Endothelial cell (in vitro differentiated cells): ENCODE measurements at regions not wholly inside any gene's neighbourhood (a gene's known extent, or its start where the extent isn't known, plus 50 kb on each side); places are given as distances from the start of the nearest gene placed in this dataset.

ENCODE experiments used
- DNase-seq: peaks from one replicate; pipeline ENCODE4 v3.0.0; 2021; ENCODE audit warnings: low spot score
- H3K27ac Mint-ChIP-seq: one replicate; pipeline ENCODE4 v1.8.0; 2021; ENCODE audit warnings: mixed read lengths, inconsistent platforms; ENCODE audit not compliant: unreplicated experiment
- H3K27me3 Mint-ChIP-seq: one replicate; pipeline ENCODE4 v1.8.0; 2021; ENCODE audit warnings: mild to moderate bottlenecking, moderate library complexity, mixed read lengths, inconsistent platforms; ENCODE audit not compliant: unreplicated experiment
- H3K36me3 Mint-ChIP-seq: one replicate; pipeline ENCODE4 v1.8.0; 2021; ENCODE audit warnings: mild to moderate bottlenecking, low read depth, mixed read lengths, inconsistent platforms; ENCODE audit not compliant: unreplicated experiment
- H3K4me1 Mint-ChIP-seq: one replicate; pipeline ENCODE4 v1.8.0; 2021; ENCODE audit warnings: mild to moderate bottlenecking, mixed read lengths, inconsistent platforms; ENCODE audit not compliant: unreplicated experiment
- H3K4me3 Mint-ChIP-seq: one replicate; pipeline ENCODE4 v1.8.0; 2021; ENCODE audit warnings: mild to moderate bottlenecking, mixed read lengths, inconsistent platforms; ENCODE audit not compliant: unreplicated experiment
- H3K9me3 Mint-ChIP-seq: one replicate; pipeline ENCODE4 v1.8.0; 2021; ENCODE audit warnings: mixed read lengths, inconsistent platforms; ENCODE audit not compliant: unreplicated experiment
- CTCF ChIP-seq: fragments of 200-600 bp; sonication (generic); IDR thresholded peaks from one replicate; pipeline ENCODE4 v1.5.0; 2021; ENCODE audit warnings: antibody characterized with exemption; ENCODE audit not compliant: unreplicated experiment

DNA sequence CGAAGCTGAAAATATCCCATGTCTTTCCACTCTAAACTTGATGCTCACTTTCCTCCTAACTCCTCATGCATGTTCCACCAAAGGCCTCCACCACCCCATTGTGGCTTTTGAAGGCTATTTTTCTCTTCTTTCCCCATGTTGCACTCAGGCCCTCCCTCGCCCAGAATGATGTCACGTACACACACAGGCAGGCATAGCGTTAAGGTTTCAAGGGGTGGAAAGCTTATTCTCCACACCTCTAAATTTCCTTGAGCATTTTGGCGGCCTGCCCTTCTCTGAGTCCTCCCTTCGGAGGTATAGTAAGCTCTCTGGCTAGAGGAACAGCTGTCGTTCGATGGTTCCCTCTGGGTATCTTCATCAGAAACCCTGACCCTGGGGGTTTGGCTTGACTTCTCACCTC is 673.5 kb downstream of the ACTL7B start:
- no peak overlapping the region for H3K27ac Mint-ChIP-seq
- H3K4me3 Mint-ChIP-seq, result no peak overlapping the region
- H3K27me3 Mint-ChIP-seq, result no peaks in the 10 kb centered on the region
- no peak for DNase-seq
- H3K4me1 Mint-ChIP-seq, result no peaks in the 10 kb centered on the region
- no peak for TF ChIP-seq CTCF
- no peaks in the 10 kb centered on the region for H3K36me3 Mint-ChIP-seq
- no peaks in the 10 kb centered on the region for H3K9me3 Mint-ChIP-seq

DNA sequence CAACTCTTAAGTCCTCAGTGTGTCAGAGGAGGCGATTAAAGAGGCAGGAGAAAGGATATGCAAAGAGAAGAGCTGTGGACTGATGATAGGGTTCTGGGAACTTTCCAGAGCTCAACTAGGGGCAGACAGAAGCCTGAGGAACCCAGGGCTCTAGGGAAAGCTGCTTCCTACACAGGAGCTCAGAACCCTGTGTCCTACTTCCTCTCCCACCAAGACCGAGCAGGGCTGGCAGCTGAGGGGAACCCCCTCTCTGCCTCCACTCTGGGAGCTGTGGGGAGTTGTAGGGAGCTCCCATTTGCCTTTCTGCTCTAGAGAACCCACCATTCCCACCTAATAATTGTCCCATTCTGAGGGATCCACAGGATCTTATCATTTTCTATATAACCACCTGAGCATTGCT is 674.3 kb downstream of the ACTL7B start:
- Mint-ChIP-seq H3K36me3 (no peaks in the 10 kb centered on the region), H3K27ac (no peak overlapping the region), H3K9me3 (no peaks in the 10 kb centered on the region), H3K4me3 (no peak overlapping the region), H3K27me3 (no peaks in the 10 kb centered on the region), H3K4me1 (no peaks in the 10 kb centered on the region)
- no peak for DNase-seq
- no peak for TF ChIP-seq CTCF

DNA sequence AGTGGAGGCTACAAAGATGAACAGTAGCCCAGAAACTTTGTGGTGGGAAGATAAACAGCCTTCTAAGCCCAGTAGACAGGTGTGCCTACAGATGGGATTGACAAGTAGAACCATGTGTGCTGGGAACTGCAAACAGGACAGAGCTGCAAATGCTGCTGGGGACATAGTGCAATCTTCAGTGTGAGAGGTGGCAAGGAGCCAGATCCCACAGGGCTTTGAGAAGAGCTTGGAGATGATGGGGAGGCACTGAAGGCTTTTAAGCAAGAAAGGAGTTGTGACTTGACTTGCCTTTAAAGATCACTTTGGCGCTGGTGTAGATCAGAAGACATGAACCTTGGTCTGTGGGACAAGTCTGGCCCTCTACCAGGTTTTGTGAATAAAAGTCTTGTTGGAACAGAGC is 675.2 kb downstream of the ACTL7B start:
- DNase-seq, result no peak
- no peaks in the 10 kb centered on the region for H3K9me3 Mint-ChIP-seq
- no peaks in the 10 kb centered on the region for H3K36me3 Mint-ChIP-seq
- no peak for TF ChIP-seq CTCF
- no peaks in the 10 kb centered on the region for H3K27me3 Mint-ChIP-seq
- no peak overlapping the region for H3K4me3 Mint-ChIP-seq
- H3K27ac Mint-ChIP-seq, result no peak overlapping the region
- H3K4me1 Mint-ChIP-seq, result no peaks in the 10 kb centered on the region

GRCh38 chr9:108178318-108178717 is 677.5 kb downstream of the ACTL7B start:
- no peak for DNase-seq
- H3K27ac Mint-ChIP-seq, result no peak overlapping the region
- no peaks in the 10 kb centered on the region for H3K4me1 Mint-ChIP-seq
- TF ChIP-seq CTCF, result no peak
- H3K9me3 Mint-ChIP-seq, result no peaks in the 10 kb centered on the region
- no peak overlapping the region for H3K4me3 Mint-ChIP-seq
- H3K36me3 Mint-ChIP-seq, result no peaks in the 10 kb centered on the region
- H3K27me3 Mint-ChIP-seq, result no peaks in the 10 kb centered on the region

- Mint-ChIP-seq H3K9me3 (no peaks in the 10 kb centered on the region), H3K27me3 (no peaks in the 10 kb centered on the region), H3K4me3 (no peak overlapping the region), H3K4me1 (no peaks in the 10 kb centered on the region), H3K36me3 (no peaks in the 10 kb centered on the region), H3K27ac (no peak overlapping the region)
- no peak for DNase-seq
- no peak for TF ChIP-seq CTCF
Measured at GRCh38 chr9:108168236-108168850, 678.8 kb upstream of the KLF4 start.
